Fibroblast of mammary gland (primary cell): ENCODE measurements at regions not wholly inside any gene's neighbourhood (a gene's known extent, or its start where the extent isn't known, plus 50 kb on each side); places are given as distances from the start of the nearest gene placed in this dataset.

Experiments
- DNase-seq: peaks from one replicate; pipeline ENCODE4 v3.0.0-alpha.2; 2010; ENCODE audit warnings: low read depth
- H3K4me3 ChIP-seq: 2 replicates; pipeline ENCODE4 v1.5.1; 2011; ENCODE audit warnings: low read depth, mild to moderate bottlenecking, low read length, moderate library complexity; ENCODE audit not compliant: control insufficient read depth
- TF ChIP-seq, protein P1 (sequence below): conservative IDR thresholded peaks from 2 replicates; pipeline ENCODE4 v1.5.1; 2011; ENCODE audit warnings: low read depth, low read length, inconsistent platforms; ENCODE audit not compliant: control insufficient read depth, insufficient read depth

DNA sequence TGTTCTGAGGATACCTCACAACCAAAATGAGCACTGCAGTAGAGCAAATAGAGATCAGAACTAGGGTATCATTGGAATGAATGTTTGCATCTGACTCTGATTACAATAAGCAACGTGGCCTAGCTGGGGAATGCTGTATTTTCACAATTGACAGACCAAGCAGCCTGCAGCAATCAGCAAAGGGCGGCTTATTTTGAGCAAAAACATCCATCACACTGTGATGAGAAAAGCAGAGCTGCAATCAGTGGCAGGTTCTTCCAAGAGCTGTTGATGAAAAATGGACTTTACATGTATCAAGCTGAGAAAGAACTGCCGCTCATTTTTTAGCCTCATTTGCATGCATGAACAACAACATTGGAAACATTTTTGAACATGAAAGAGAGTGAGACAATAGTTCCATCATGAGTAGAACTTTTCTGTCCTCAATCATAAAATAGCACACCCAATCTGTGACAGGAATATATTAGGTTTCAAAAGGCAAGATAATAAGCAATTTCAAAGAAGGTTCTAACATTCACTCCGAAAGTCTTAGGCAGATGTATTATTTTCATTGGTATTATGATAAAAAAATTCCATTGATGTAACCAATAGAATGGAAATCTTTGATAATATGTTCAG lies 249.7 kb upstream of the FBXO33 start:
- no peak overlapping the region for H3K4me3 ChIP-seq
- DNase-seq: no peak
- TF ChIP-seq, protein P1, sequence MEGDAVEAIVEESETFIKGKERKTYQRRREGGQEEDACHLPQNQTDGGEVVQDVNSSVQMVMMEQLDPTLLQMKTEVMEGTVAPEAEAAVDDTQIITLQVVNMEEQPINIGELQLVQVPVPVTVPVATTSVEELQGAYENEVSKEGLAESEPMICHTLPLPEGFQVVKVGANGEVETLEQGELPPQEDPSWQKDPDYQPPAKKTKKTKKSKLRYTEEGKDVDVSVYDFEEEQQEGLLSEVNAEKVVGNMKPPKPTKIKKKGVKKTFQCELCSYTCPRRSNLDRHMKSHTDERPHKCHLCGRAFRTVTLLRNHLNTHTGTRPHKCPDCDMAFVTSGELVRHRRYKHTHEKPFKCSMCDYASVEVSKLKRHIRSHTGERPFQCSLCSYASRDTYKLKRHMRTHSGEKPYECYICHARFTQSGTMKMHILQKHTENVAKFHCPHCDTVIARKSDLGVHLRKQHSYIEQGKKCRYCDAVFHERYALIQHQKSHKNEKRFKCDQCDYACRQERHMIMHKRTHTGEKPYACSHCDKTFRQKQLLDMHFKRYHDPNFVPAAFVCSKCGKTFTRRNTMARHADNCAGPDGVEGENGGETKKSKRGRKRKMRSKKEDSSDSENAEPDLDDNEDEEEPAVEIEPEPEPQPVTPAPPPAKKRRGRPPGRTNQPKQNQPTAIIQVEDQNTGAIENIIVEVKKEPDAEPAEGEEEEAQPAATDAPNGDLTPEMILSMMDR: no peak

DNA sequence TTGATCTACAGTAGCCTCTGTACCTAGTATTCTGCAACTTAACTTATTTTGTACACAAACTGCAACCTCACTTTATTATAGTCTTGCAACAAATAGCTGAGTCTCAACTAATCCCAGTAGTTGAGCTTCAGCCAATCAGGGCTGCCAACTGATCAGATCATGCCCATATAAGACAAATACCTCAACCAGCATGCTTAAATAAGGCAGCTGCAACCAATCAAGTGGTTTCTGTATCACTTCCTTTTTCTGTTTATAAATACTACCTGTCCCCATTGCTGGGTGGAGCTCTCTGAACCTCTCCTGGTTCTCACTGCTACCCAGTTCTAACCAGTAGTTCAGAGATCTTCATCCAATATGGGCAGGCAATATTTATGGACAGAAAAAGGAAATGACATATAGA lies 248.5 kb upstream of the FBXO33 start:
- H3K4me3 ChIP-seq: no peak overlapping the region
- TF ChIP-seq, protein P1: no peak
- no peak for DNase-seq

DNA sequence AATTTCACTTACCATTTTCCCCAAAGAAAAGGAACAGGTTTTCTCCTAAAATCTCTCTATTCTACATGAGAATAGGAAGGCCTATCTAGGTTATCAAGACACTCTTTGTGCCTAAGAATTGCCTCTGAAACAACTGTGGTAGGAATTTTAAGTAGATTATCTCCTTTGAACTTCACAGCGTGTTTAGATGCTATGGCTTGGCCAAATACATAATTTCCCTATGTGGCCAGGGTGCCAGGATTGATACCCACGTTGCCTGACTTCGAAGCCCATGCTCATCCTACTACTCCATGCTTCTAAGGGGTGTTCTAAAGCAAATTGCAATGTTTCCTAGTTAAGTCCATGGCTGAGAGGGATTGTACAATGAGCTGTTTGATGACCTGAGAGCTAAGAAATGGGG lies 241.5 kb upstream of the FBXO33 start:
- no peak for DNase-seq
- TF ChIP-seq, protein P1: no peak
- H3K4me3 ChIP-seq: no peak overlapping the region

DNA sequence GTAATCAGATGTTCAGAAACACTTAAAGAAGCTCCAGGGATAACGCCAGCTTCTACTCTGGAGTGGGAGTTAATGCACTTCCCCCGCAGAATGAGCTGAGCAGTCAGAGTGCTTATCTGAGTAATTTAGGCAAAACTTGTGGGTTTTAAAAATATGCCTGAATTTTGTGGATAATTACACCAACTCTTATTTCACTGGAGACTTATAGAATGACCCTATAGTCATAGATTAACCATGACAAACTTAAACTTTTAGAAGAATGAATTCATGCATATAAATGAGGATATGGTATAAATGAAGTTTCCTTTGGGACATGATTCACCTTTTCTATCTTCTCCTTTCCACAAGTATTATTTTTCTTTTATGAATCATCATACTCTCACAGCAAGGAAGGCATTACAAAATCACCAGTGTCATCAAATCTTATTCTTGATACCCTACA lies 241.1 kb upstream of the FBXO33 start:
- peak; percentile 78 for DNase-seq
- TF ChIP-seq, protein P1: no peak
- no peak overlapping the region for H3K4me3 ChIP-seq

DNA sequence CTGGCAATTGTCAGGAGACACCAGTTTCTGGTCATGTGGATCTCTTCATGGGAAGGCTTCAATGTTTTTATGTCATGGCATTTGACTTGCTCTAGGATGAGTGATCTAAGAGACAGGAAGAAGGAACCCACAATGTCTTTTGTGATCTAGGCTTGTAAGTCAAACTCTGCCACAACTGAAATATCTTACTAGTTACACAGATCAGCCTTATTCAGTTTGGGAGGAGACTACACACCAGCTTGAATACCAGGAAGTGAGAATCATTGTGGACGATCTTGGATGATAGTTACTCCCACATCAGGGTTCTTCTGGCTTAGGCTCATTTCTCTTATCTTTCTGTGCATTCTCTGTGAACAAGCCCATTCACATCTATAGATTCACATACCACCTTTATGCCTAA lies 236.2 kb upstream of the FBXO33 start:
- TF ChIP-seq, protein P1: no peak
- H3K4me3 ChIP-seq: no peak overlapping the region
- no peak for DNase-seq

DNA sequence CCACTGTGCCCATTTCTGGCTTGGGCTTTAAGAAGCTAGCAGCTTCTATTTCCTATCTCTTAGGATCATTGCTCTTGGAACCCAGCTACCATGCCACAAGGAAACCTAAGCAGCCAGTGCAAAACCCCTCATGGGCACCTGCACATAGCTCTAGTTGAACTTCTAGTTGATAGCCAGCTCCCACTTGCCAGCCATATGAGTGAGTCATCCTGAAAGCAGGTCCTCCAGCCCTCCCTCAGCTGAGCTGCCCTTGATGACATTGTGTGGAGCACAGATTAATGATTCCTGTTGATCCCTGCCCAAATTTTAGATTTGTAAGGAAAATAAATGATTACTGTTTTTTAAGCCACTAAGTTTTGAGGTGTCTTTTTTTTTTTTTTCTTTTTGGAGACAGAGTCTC lies 234.2 kb upstream of the FBXO33 start:
- H3K4me3 ChIP-seq: no peak overlapping the region
- DNase-seq: peak; percentile 11
- TF ChIP-seq, protein P1: no peak

DNA sequence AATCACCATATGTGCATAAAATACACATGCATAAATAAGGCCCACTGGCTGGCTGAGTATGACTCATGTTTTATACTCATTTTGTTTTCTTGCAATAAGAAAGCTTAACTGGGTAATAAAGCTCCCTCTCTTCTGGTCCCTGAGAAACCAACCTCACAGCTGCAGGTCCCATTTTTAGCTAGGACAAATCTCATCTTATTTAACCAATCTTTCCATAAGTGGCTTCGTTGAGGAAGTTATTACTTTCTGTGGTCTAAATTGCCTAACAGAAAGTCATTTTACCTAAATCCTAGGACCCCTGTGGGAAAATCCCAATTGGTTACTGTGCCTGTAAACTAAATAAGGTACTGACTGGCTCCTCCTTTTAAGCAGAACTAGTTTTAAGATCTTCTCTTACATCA lies 232.8 kb upstream of the FBXO33 start:
- DNase-seq: peak; percentile 39
- no peak overlapping the region for H3K4me3 ChIP-seq
- TF ChIP-seq, protein P1: no peak
